T-helper 17 cell (primary cell): ENCODE measurements at regions not wholly inside any gene's neighbourhood (a gene's known extent, or its start where the extent isn't known, plus 50 kb on each side); places are given as distances from the start of the nearest gene placed in this dataset.

Source experiments
- ATAC-seq: fragments of 150-1000 bp; cut with Tn5 transposase; 2 replicates; pipeline ENCODE4 v1.10.0; 2021; ENCODE audit warnings: mild to moderate bottlenecking, moderate library complexity
- DNase-seq, 3 donors: peaks; one replicate each; pipeline versions ENCODE4 v3.0.0 to v3.0.0-alpha.2; 2020 to 2021
- H3K9me3 ChIP-seq: one replicate; pipeline ENCODE4 v1.7.0; 2013; ENCODE audit warnings: low read length, mild to moderate bottlenecking; ENCODE audit not compliant: control insufficient read depth, poor library complexity, severe bottlenecking
- H3K27ac Mint-ChIP-seq: one replicate; pipeline ENCODE4 v1.8.0; 2022; ENCODE audit warnings: mild to moderate bottlenecking, moderate library complexity, mixed read lengths
- H3K27me3 Mint-ChIP-seq: one replicate; pipeline ENCODE4 v1.8.0; 2022; ENCODE audit warnings: mixed read lengths
- H3K36me3 Mint-ChIP-seq: one replicate; pipeline ENCODE4 v1.8.0; 2022; ENCODE audit warnings: low read depth, mixed read lengths
- H3K4me1 Mint-ChIP-seq: one replicate; pipeline ENCODE4 v1.8.0; 2022; ENCODE audit warnings: mild to moderate bottlenecking, mixed read lengths
- H3K4me3 Mint-ChIP-seq: one replicate; pipeline ENCODE4 v1.8.0; 2022; ENCODE audit warnings: mild to moderate bottlenecking, moderate library complexity, mixed read lengths

GRCh38 chr10:65858841-65859240 is 1067.0 kb upstream of the LRRTM3 start:
- Mint-ChIP-seq H3K4me1 (no peaks in the 10 kb centered on the region), H3K27me3 (no peaks in the 10 kb centered on the region), H3K36me3 (no peaks in the 10 kb centered on the region), H3K4me3 (no peak overlapping the region), H3K27ac (no peak overlapping the region)
- no peaks in the 10 kb centered on the region for H3K9me3 ChIP-seq
- ATAC-seq (no peak), DNase-seq (no peak)

- Mint-ChIP-seq H3K36me3 (no peaks in the 10 kb centered on the region), H3K4me1 (no peaks in the 10 kb centered on the region), H3K27me3 (no peaks in the 10 kb centered on the region), H3K4me3 (no peak overlapping the region), H3K27ac (no peak overlapping the region)
- no peak for ATAC-seq
- DNase-seq, result no peak
- no peaks in the 10 kb centered on the region for H3K9me3 ChIP-seq
Measured at GRCh38 chr10:65861249-65861648, 1064.6 kb upstream of the LRRTM3 start.
